H1 (cell line): ENCODE measurements at regions not wholly inside any gene's neighbourhood (a gene's known extent, or its start where the extent isn't known, plus 50 kb on each side); places are given as distances from the start of the nearest gene placed in this dataset.
"Not testable (repeated sequence)": the region's sequence is repeated elsewhere in the genome, so short reads cannot be mapped to it uniquely, and the experiment has no call there.

Experiments
- CTCF ChIA-PET: fragments of 300-600 bp; sonication (Branson Sonifier 250); formaldehyde crosslinking; loops from one replicate; lab custom pipeline; 2021; ENCODE audit not compliant: partially characterized antibody; lab: Charles Lee
- POLR2A ChIA-PET: fragments of 300-600 bp; sonication (Branson Sonifier 250); formaldehyde crosslinking; loops from one replicate; lab custom pipeline; 2021; ENCODE audit warnings: inconsistent platforms; ENCODE audit not compliant: partially characterized antibody; lab: Charles Lee
- DNase-seq, 2 experiments: peaks; one replicate each; pipeline versions ENCODE4 v3.0.0 to v3.0.0-alpha.2; 2010 to 2022; ENCODE audit warnings: low spot score in 2 of 2, low read depth in 1 of 2, mixed read lengths in 1 of 2
- FAIRE-seq: peaks from 2 replicates; lab custom pipeline; 2011; peaks lifted over from hg19 to GRCh38; lab: Jason Lieb, UNC
- H2AFZ ChIP-seq: 2 replicates; pipeline ENCODE4 v1.8.1; 2012; ENCODE audit warnings: low read length, inconsistent platforms
- H2AK5ac ChIP-seq: 2 replicates; pipeline ENCODE4 v1.6.1; 2013; ENCODE audit warnings: low read depth, low read length
- H2BK120ac ChIP-seq: replicated peaks from 2 replicates; pipeline ENCODE3; 2013; ENCODE audit warnings: low read depth, low read length, inconsistent platforms
- H2BK12ac ChIP-seq: 2 replicates; pipeline ENCODE4 v1.6.1; 2013; ENCODE audit warnings: low read depth, low read length
- H2BK15ac ChIP-seq: 2 replicates; pipeline ENCODE4 v1.6.1; 2013; ENCODE audit warnings: low read length
- H2BK20ac ChIP-seq: 2 replicates; pipeline ENCODE4 v1.6.1; 2013; ENCODE audit warnings: low read length
- H2BK5ac ChIP-seq: 2 replicates; pipeline ENCODE4 v1.6.1; 2013; ENCODE audit warnings: low read depth, low read length
- H3K14ac ChIP-seq: 2 replicates; pipeline ENCODE4 v1.6.1; 2013; ENCODE audit warnings: inconsistent platforms; ENCODE audit not compliant: insufficient read length
- H3K18ac ChIP-seq: 2 replicates; pipeline ENCODE4 v1.6.1; 2013; ENCODE audit warnings: low read length; ENCODE audit errors: extremely low read depth
- H3K23ac ChIP-seq: 2 replicates; pipeline ENCODE4 v1.6.1; 2013; ENCODE audit warnings: inconsistent platforms; ENCODE audit not compliant: insufficient read length
- H3K23me2 ChIP-seq: 2 replicates; pipeline ENCODE4 v1.6.1; 2013; ENCODE audit warnings: low read depth, low read length
- H3K27ac ChIP-seq: 2 replicates; pipeline ENCODE4 v1.6.1; 2011; ENCODE audit warnings: low read depth, low read length, inconsistent platforms
- H3K27me3 ChIP-seq, 4 experiments: replicated peaks in 1 of 4; 1 replicate in 1 of 4; 2 replicates in 3 of 4; pipeline versions ENCODE4 v1.6.1 to v1.8.1; 2011 to 2013; ENCODE audit warnings: low read length in 3 of 4, mild to moderate bottlenecking in 3 of 4, inconsistent platforms in 2 of 4, mixed read lengths in 2 of 4, moderate library complexity in 1 of 4; ENCODE audit not compliant: control insufficient read depth in 3 of 4, insufficient read depth in 3 of 4; ENCODE audit errors: extremely low read depth in 1 of 4
- H3K36me3 ChIP-seq, 4 experiments: 2 replicates each; pipeline versions ENCODE4 v1.6.1 to v1.8.1; 2011 to 2013; ENCODE audit warnings: mild to moderate bottlenecking in 4 of 4, low read length in 3 of 4, moderate library complexity in 2 of 4, control low read depth in 1 of 4, inconsistent platforms in 1 of 4; ENCODE audit not compliant: insufficient read depth in 4 of 4, control insufficient read depth in 2 of 4
- H3K4ac ChIP-seq: replicated peaks from 2 replicates; pipeline ENCODE3; 2013; ENCODE audit warnings: low read length, low read depth, mixed read lengths, inconsistent platforms; ENCODE audit not compliant: insufficient read length
- H3K4me1 ChIP-seq, 4 experiments: replicated peaks in 1 of 4; 1 replicate in 1 of 4; 2 replicates in 3 of 4; pipeline versions ENCODE4 v1.6.1 to v1.8.1; 2011 to 2013; ENCODE audit warnings: low read length in 3 of 4, inconsistent platforms in 2 of 4, mixed read lengths in 1 of 4; ENCODE audit not compliant: insufficient read depth in 4 of 4, control insufficient read depth in 3 of 4
- H3K4me2 ChIP-seq, 2 experiments: 2 replicates each; pipeline versions ENCODE4 v1.6.1 to v1.8.1; 2011 to 2013; ENCODE audit warnings: low read depth in 2 of 2, low read length in 2 of 2, control low read depth in 1 of 2, inconsistent platforms in 1 of 2, mild to moderate bottlenecking in 1 of 2; ENCODE audit not compliant: insufficient read depth in 1 of 2
- H3K4me3 ChIP-seq, 4 experiments: fragments of 200-600, 300-600 bp in 1 of 4; sonication (generic), shearing (Covaris generic), sonication (Bioruptor Twin) in 1 of 4; 2 replicates each; pipeline versions ENCODE4 v1.5.1 to v1.8.1; 2011 to 2016; ENCODE audit warnings: low read length in 4 of 4, low read depth in 3 of 4, control low read depth in 2 of 4, inconsistent platforms in 2 of 4, mild to moderate bottlenecking in 2 of 4, mixed read lengths in 1 of 4, moderate library complexity in 1 of 4; ENCODE audit not compliant: insufficient read depth in 2 of 4; ENCODE audit errors: extremely low read depth in 1 of 4
- H3K56ac ChIP-seq: replicated peaks from 2 replicates; pipeline ENCODE3; 2013; ENCODE audit warnings: low read depth, mild to moderate bottlenecking, mixed read lengths, low read length, inconsistent platforms; ENCODE audit not compliant: insufficient read length
- H3K79me1 ChIP-seq: 2 replicates; pipeline ENCODE4 v1.6.1; 2013; ENCODE audit warnings: low read depth, low read length, control low read depth
- H3K79me2 ChIP-seq, 2 experiments: 2 replicates each; pipeline versions ENCODE4 v1.6.1 to v1.8.1; 2012 to 2013; ENCODE audit warnings: low read length in 2 of 2, mild to moderate bottlenecking in 2 of 2, inconsistent platforms in 1 of 2; ENCODE audit not compliant: insufficient read depth in 2 of 2, control insufficient read depth in 1 of 2
- H3K9ac ChIP-seq, 4 experiments: replicated peaks in 1 of 4; 1 replicate in 1 of 4; 2 replicates in 3 of 4; pipeline versions ENCODE4 v1.6.1 to v1.8.1; 2011 to 2013; ENCODE audit warnings: low read depth in 3 of 4, low read length in 3 of 4, control low read depth in 2 of 4, mild to moderate bottlenecking in 2 of 4, moderate library complexity in 2 of 4, inconsistent platforms in 1 of 4; ENCODE audit errors: extremely low read depth in 1 of 4
- H3K9me3 ChIP-seq, 2 experiments: 2 replicates each; pipeline versions ENCODE4 v1.6.1 to v1.8.1; 2012 to 2013; ENCODE audit warnings: mild to moderate bottlenecking in 2 of 2, moderate library complexity in 2 of 2, control low read depth in 1 of 2, inconsistent platforms in 1 of 2, low read depth in 1 of 2, low read length in 1 of 2, mixed read lengths in 1 of 2; ENCODE audit not compliant: insufficient read depth in 2 of 2
- H4K20me1 ChIP-seq, 2 experiments: replicated peaks in 1 of 2; 2 replicates each; pipeline versions ENCODE3 to v1.8.1; 2011 to 2013; ENCODE audit warnings: inconsistent platforms in 2 of 2, low read length in 2 of 2, mild to moderate bottlenecking in 1 of 2; ENCODE audit not compliant: insufficient read depth in 2 of 2, control insufficient read depth in 1 of 2
- H4K5ac ChIP-seq: 2 replicates; pipeline ENCODE4 v1.6.1; 2013; ENCODE audit warnings: low read length, low read depth, mixed read lengths, inconsistent platforms; ENCODE audit not compliant: insufficient read length
- H4K8ac ChIP-seq: 2 replicates; pipeline ENCODE4 v1.8.0; 2013; ENCODE audit warnings: mild to moderate bottlenecking, moderate library complexity, low read length, inconsistent platforms; ENCODE audit not compliant: insufficient read depth; ENCODE audit errors: extremely low read depth
- H4K91ac ChIP-seq: replicated peaks from 2 replicates; pipeline ENCODE3; 2013; ENCODE audit warnings: low read length, mixed read lengths, inconsistent platforms; ENCODE audit not compliant: insufficient read length

DNA sequence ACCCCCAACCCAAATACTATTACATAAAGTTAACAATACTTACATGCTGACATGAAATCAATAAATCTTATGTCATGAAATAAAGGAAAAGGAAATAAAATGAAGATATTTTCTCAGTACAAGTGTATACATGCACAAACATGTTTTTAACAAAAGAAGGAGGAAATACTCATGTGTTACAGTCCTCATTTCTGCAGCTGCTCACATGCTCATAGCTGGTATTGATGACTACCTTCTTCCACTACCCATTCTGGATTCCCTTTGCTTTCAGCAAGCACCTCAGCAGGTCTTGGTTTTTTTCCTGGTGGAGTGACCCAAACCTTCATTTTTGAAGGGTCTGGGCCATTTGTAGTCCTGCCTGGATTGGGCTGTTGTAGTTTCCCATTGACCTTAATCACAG, 278.5 kb downstream of the SPRY2 start:
- H3K4me3 ChIP-seq, H3K9me3 ChIP-seq, H3K4ac ChIP-seq, H4K91ac ChIP-seq, H3K23ac ChIP-seq, H2AK5ac ChIP-seq, H3K14ac ChIP-seq, H3K79me2 ChIP-seq, H2AFZ ChIP-seq, H2BK15ac ChIP-seq, POLR2A ChIA-PET, H3K4me2 ChIP-seq, H4K5ac ChIP-seq, H2BK20ac ChIP-seq, H2BK120ac ChIP-seq, H4K8ac ChIP-seq, H3K79me1 ChIP-seq, H3K27ac ChIP-seq, DNase-seq, H4K20me1 ChIP-seq, H3K9ac ChIP-seq, FAIRE-seq, H2BK5ac ChIP-seq, H3K23me2 ChIP-seq, H2BK12ac ChIP-seq, H3K27me3 ChIP-seq, H3K4me1 ChIP-seq, H3K56ac ChIP-seq, H3K18ac ChIP-seq, H3K36me3 ChIP-seq: not testable (repeated sequence)
- CTCF ChIA-PET: interaction anchor here (0.7 kb wide), 1 partner anchor 390 kb away, joined by 3 read pairs; no protein-coding TSS in a partner anchor
